Fibroblast of pulmonary artery (primary cell): ENCODE measurements at regions not wholly inside any gene's neighbourhood (a gene's known extent, or its start where the extent isn't known, plus 50 kb on each side); places are given as distances from the start of the nearest gene placed in this dataset.

Source experiments
- DNase-seq: peaks from one replicate; pipeline ENCODE4 v3.0.0-alpha.2; 2010; ENCODE audit warnings: low read depth
- H3K4me3 ChIP-seq: replicated peaks from 2 replicates; pipeline ENCODE4 v1.5.1; 2011; ENCODE audit warnings: low read depth, mild to moderate bottlenecking, control low read depth, low read length, moderate library complexity
- TF ChIP-seq, protein P1 (sequence below): IDR thresholded peaks from 2 replicates; pipeline ENCODE4 v1.5.1; 2011; ENCODE audit warnings: mild to moderate bottlenecking, control low read depth, low read length, inconsistent platforms; ENCODE audit errors: missing control alignments

DNA sequence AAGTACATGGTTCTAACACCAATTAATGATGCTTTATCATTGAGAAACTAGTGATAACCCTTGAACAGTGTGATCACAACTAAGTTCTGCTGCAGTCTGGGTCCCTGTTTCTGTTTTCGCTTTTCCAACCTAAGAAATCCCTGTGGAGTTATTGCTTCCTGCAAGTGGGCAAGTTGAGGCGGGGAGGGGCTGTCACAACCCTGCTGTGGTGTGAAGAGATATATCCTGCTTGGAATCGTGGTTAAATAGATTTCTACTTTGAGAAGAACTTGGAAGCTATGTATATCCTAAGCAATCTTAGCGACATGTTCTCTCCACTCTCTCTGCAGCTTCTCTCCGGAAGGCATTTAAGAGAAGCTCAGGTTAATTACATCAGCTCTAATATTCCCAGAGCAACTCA is 1223.6 kb downstream of the EPHA7 start:
- TF ChIP-seq, protein P1, sequence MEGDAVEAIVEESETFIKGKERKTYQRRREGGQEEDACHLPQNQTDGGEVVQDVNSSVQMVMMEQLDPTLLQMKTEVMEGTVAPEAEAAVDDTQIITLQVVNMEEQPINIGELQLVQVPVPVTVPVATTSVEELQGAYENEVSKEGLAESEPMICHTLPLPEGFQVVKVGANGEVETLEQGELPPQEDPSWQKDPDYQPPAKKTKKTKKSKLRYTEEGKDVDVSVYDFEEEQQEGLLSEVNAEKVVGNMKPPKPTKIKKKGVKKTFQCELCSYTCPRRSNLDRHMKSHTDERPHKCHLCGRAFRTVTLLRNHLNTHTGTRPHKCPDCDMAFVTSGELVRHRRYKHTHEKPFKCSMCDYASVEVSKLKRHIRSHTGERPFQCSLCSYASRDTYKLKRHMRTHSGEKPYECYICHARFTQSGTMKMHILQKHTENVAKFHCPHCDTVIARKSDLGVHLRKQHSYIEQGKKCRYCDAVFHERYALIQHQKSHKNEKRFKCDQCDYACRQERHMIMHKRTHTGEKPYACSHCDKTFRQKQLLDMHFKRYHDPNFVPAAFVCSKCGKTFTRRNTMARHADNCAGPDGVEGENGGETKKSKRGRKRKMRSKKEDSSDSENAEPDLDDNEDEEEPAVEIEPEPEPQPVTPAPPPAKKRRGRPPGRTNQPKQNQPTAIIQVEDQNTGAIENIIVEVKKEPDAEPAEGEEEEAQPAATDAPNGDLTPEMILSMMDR, result no peak
- no peak overlapping the region for H3K4me3 ChIP-seq
- DNase-seq, result no peak

DNA sequence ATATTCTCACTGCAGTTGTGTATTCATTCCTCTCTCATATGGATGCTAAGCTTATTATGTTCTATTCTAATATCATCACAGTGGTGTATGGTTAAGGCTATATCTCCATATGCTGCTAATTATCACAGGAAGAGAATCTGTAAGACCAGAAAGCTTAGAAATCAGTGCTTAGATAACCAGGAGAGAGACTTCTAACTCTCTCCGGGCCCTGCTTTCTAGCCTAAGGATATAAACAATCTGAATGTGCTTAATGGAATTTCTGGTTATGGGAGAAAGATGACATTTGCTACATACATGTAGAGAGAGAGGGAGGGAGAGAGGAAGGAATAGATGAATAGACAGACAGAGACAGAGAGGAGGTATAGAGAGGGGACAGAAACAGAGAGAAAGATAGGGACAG is 1231.3 kb downstream of the EPHA7 start:
- TF ChIP-seq, protein P1, result no peak

DNA sequence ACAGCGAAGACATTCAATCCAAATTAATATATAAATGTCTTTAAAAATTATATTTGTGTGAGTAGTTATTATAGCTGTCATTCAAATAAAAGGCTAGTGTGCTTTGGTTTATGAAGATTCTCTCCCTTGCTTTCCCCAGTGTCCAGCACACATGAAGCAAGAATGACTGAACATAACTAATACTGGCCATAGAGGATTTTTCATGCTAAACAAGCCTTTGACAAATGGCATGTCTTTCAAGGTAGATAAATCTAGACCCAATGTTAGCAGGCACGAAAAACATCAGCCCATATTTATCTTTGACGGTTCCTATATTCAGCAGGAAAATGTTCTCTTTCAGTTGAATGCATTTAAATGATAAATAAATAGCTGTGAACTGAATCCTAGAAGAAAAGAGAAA is 1234.4 kb downstream of the EPHA7 start:
- TF ChIP-seq, protein P1, result no peak
- H3K4me3 ChIP-seq, result no peak overlapping the region
- no peak for DNase-seq

More for the DNA sequence above, 1231.3 kb downstream of the EPHA7 start:
- DNase-seq, result no peak
- H3K4me3 ChIP-seq, result no peak overlapping the region

DNA sequence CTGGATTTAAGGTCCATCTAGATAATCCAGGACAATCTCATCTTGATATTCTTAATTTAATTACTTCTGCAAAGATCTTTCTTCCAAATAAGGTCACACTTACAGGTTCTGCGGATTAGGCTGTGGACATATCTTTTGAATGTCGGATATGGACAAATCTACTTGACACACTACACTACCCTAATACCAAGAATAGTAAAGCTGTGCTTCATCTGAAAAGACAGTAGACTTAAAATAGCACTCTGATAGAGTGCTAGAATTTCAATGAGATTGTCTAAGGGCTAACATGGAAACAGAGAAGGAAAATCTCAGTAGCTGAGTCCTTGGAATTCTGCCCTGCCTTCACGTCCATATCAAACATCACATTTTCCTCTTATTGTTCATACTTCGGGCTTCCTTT is 1238.0 kb downstream of the EPHA7 start:
- no peak overlapping the region for H3K4me3 ChIP-seq
- TF ChIP-seq, protein P1, result no peak
- DNase-seq, result no peak

DNA sequence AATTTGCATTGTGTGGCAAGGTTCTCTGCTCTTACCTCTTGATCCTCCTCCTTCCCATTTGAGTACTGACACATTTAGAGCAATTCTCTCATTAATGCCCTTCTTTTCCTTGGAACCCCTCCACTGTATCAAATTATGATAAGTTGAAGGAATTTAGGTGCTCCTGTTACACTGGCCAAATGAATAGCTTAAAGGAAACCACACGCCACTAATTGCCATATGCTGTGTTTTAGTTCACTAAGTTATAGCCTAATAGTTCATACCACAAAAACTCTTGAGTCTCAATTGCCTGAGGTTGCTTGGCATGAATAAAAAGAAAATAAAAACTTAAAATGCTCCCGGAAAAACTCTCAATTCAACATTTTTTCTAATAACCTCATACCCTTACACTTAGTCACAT is 1239.3 kb downstream of the EPHA7 start:
- H3K4me3 ChIP-seq, result no peak overlapping the region
- no peak for DNase-seq
- TF ChIP-seq, protein P1, result no peak

DNA sequence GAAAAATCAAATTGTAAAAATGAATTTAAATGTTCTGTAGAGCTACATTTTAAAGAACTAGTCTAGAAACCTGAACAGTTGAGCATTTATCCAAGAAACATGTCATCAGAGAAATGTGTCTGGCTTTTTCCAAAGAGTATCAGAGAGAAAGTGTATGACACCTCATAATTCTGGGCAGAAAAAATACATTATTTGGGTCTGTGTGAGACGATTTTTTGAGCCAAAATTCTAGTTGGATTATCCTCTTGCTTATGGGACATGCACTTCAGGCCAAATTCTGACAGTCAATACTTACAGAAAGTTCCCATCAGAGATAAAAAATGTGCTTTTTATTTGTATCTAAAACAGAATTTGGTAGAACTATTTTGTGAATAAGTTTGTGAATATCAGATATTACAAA is 1242.7 kb downstream of the EPHA7 start:
- TF ChIP-seq, protein P1, result no peak
- no peak overlapping the region for H3K4me3 ChIP-seq
- no peak for DNase-seq

DNA sequence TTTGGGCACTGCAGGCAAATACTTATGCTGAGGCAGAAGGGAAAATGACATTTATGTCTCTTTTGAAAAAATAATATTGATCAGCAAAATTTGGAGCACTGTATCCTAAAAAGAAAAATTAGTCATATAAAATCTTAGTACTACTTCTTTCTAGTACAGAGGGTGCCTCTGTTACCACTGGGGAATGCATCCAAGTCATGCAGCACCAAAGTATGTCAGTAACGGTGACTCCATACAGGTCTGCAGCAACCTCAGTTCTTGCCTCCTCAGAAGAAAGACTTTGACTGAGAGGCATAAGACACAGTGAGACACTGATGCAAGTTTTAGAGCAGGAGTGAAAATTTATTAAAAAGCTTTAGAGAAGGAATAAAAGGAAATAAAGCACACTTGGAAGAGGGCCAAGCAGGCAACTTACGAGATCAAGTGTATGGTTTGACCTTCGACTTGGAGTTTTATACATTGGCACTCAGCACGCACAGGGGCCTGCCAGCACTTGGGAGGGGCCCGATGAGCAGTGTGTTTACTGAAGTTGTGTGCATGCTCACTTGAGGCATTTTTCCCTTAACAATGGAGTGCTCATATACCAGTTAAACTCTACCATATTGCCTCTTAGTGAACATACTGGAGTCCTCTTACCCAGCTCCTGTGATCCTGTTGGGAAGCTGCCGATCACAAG is 1244.8 kb downstream of the EPHA7 start:
- TF ChIP-seq, protein P1, result no peak
- no peak for DNase-seq

More for the DNA sequence above, 1244.8 kb downstream of the EPHA7 start:
- no peak overlapping the region for H3K4me3 ChIP-seq
